SK-N-SH treated with all-trans-retinoic acid at 6 μM for 48 hours (cell line): ENCODE measurements at regions not wholly inside any gene's neighbourhood (a gene's known extent, or its start where the extent isn't known, plus 50 kb on each side); places are given as distances from the start of the nearest gene placed in this dataset.

Experiments
- BACH2 ChIP-seq: fragments of 250-450 bp; sonication (Bioruptor Pico); IDR thresholded peaks from 2 replicates; pipeline ENCODE4 v1.9.0; 2021; ENCODE audit warnings: mild to moderate bottlenecking, borderline replicate concordance
- ISL1 ChIP-seq: fragments of 250-450 bp; sonication (Bioruptor Pico); IDR thresholded peaks from 2 replicates; pipeline ENCODE4 v2.1.2; 2022; ENCODE audit warnings: mild to moderate bottlenecking, moderate library complexity
- OSR1 ChIP-seq: fragments of 250-450 bp; sonication (Bioruptor Pico); IDR thresholded peaks from 2 replicates; pipeline ENCODE4 v1.8.0; 2022; ENCODE audit warnings: moderate library complexity, mild to moderate bottlenecking, inconsistent platforms
- RARB ChIP-seq: fragments of 250-450 bp; sonication (Bioruptor Pico); IDR thresholded peaks from 2 replicates; pipeline ENCODE4 v1.8.0; 2021; ENCODE audit warnings: mild to moderate bottlenecking, moderate library complexity
- SNAI2 ChIP-seq: fragments of 250-450 bp; sonication (Bioruptor Pico); IDR thresholded peaks from 2 replicates; pipeline ENCODE4 v1.5.0; 2020; ENCODE audit warnings: mild to moderate bottlenecking, moderate library complexity
- TCF4 ChIP-seq: fragments of 250-450 bp; sonication (Bioruptor Pico); IDR thresholded peaks from 2 replicates; pipeline ENCODE4 v1.8.0; 2021; ENCODE audit warnings: mild to moderate bottlenecking, moderate library complexity, borderline replicate concordance
- TOX ChIP-seq: fragments of 250-450 bp; sonication (Bioruptor Pico); IDR thresholded peaks from 2 replicates; pipeline ENCODE4 v1.8.0; 2021; ENCODE audit warnings: mild to moderate bottlenecking, moderate library complexity, borderline replicate concordance
- ZNF565 ChIP-seq: fragments of 450-650 bp; formaldehyde crosslinking; conservative IDR thresholded peaks from 2 replicates; pipeline ENCODE4 v1.5.0; 2020; ENCODE audit warnings: low read depth, mild to moderate bottlenecking, moderate library complexity
- ZNF70 ChIP-seq: fragments of 450-650 bp; formaldehyde crosslinking; IDR thresholded peaks from 2 replicates; pipeline ENCODE4 v1.5.0; 2020; ENCODE audit warnings: mild to moderate bottlenecking, moderate library complexity
- ZNF8 ChIP-seq: fragments of 450-650 bp; formaldehyde crosslinking; IDR thresholded peaks from 2 replicates; pipeline ENCODE4 v1.5.0; 2020; ENCODE audit warnings: mild to moderate bottlenecking, moderate library complexity
- TF ChIP-seq, protein P1 (sequence below): fragments of 250-450 bp; sonication (Bioruptor Pico); IDR thresholded peaks from 2 replicates; pipeline ENCODE4 v1.5.1; 2021; ENCODE audit warnings: mild to moderate bottlenecking, moderate library complexity
- TF ChIP-seq, protein P2 (sequence below): fragments of 250-450 bp; sonication (Bioruptor Pico); IDR thresholded peaks from 2 replicates; pipeline ENCODE4 v1.8.0; 2020; ENCODE audit warnings: mild to moderate bottlenecking, moderate library complexity, borderline replicate concordance
- TF ChIP-seq, protein P3 (sequence below): fragments of 250-450 bp; sonication (Bioruptor Pico); IDR thresholded peaks from 2 replicates; pipeline ENCODE4 v1.5.0; 2020; ENCODE audit warnings: mild to moderate bottlenecking, moderate library complexity

DNA sequence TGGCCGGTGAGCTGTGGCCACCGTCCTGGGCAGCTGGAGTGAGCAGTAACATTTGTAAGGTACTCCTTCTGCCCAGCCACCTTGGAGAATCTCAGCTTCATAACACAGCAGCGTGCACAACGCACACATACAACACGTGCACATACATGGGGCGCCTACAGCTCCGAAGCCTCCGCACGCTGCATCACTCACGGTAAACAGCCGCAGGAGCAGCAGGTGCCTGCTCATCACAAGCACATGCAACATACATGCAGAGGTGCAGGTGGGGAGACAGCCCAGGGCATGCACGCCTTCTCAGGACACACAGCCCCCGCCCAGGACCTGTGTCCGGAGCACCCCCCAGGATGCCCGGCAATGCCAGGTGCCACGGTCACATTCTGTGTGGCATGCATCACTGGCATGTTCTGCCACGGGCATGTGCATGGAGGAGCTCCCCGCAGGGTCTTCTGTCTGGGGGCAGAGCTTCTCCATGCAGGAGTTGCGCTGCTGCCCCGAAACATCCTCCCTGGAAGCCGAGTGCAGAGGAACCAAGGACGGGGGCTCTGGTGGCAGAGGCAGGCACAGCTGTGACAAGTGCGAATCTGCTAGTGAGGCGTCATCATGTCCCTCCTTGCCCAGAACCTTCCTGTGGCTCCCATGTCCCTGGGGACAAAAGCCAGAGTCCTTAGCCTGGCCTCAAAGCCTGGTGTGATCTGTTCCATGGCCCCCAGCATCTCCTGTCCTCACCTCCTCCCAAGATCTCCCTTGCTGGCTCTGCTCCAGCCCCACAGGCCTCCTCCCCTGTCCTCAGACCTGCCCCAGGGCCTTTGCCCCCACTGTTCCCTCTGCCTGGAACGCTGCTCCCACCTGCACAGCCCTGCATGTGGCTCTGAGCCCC, 184.0 kb upstream of the GSE1 start:
- TF ChIP-seq TOX (CRISPR knock-in tag) (no peak), ZNF70 (CRISPR knock-in tag) (no peak), RARB (CRISPR knock-in tag) (no peak), OSR1 (CRISPR knock-in tag) (no peak), BACH2 (CRISPR knock-in tag) (no peak), ZNF8 (CRISPR knock-in tag) (no peak), ISL1 (CRISPR knock-in tag) (no peak), TCF4 (no peak), SNAI2 (CRISPR knock-in tag) (no peak), ZNF565 (no peak)
- TF ChIP-seq, protein P1, sequence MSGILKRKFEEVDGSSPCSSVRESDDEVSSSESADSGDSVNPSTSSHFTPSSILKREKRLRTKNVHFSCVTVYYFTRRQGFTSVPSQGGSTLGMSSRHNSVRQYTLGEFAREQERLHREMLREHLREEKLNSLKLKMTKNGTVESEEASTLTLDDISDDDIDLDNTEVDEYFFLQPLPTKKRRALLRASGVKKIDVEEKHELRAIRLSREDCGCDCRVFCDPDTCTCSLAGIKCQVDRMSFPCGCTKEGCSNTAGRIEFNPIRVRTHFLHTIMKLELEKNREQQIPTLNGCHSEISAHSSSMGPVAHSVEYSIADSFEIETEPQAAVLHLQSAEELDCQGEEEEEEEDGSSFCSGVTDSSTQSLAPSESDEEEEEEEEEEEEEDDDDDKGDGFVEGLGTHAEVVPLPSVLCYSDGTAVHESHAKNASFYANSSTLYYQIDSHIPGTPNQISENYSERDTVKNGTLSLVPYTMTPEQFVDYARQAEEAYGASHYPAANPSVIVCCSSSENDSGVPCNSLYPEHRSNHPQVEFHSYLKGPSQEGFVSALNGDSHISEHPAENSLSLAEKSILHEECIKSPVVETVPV (CRISPR knock-in tag) = no peak
- TF ChIP-seq, protein P2, sequence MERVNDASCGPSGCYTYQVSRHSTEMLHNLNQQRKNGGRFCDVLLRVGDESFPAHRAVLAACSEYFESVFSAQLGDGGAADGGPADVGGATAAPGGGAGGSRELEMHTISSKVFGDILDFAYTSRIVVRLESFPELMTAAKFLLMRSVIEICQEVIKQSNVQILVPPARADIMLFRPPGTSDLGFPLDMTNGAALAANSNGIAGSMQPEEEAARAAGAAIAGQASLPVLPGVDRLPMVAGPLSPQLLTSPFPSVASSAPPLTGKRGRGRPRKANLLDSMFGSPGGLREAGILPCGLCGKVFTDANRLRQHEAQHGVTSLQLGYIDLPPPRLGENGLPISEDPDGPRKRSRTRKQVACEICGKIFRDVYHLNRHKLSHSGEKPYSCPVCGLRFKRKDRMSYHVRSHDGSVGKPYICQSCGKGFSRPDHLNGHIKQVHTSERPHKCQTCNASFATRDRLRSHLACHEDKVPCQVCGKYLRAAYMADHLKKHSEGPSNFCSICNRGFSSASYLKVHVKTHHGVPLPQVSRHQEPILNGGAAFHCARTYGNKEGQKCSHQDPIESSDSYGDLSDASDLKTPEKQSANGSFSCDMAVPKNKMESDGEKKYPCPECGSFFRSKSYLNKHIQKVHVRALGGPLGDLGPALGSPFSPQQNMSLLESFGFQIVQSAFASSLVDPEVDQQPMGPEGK (CRISPR knock-in tag) = no peak
- TF ChIP-seq, protein P3, sequence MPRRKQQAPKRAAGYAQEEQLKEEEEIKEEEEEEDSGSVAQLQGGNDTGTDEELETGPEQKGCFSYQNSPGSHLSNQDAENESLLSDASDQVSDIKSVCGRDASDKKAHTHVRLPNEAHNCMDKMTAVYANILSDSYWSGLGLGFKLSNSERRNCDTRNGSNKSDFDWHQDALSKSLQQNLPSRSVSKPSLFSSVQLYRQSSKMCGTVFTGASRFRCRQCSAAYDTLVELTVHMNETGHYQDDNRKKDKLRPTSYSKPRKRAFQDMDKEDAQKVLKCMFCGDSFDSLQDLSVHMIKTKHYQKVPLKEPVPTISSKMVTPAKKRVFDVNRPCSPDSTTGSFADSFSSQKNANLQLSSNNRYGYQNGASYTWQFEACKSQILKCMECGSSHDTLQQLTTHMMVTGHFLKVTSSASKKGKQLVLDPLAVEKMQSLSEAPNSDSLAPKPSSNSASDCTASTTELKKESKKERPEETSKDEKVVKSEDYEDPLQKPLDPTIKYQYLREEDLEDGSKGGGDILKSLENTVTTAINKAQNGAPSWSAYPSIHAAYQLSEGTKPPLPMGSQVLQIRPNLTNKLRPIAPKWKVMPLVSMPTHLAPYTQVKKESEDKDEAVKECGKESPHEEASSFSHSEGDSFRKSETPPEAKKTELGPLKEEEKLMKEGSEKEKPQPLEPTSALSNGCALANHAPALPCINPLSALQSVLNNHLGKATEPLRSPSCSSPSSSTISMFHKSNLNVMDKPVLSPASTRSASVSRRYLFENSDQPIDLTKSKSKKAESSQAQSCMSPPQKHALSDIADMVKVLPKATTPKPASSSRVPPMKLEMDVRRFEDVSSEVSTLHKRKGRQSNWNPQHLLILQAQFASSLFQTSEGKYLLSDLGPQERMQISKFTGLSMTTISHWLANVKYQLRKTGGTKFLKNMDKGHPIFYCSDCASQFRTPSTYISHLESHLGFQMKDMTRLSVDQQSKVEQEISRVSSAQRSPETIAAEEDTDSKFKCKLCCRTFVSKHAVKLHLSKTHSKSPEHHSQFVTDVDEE (CRISPR knock-in tag) = no peak
